H1 (cell line): ENCODE measurements at regions not wholly inside any gene's neighbourhood (a gene's known extent, or its start where the extent isn't known, plus 50 kb on each side); places are given as distances from the start of the nearest gene placed in this dataset.

ENCODE experiments used
- CTCF ChIA-PET: fragments of 300-600 bp; sonication (Branson Sonifier 250); formaldehyde crosslinking; loops from one replicate; lab custom pipeline; 2021; ENCODE audit not compliant: partially characterized antibody; lab: Charles Lee
- POLR2A ChIA-PET: fragments of 300-600 bp; sonication (Branson Sonifier 250); formaldehyde crosslinking; loops from one replicate; lab custom pipeline; 2021; ENCODE audit warnings: inconsistent platforms; ENCODE audit not compliant: partially characterized antibody; lab: Charles Lee
- DNase-seq, 2 experiments: peaks; one replicate each; pipeline versions ENCODE4 v3.0.0 to v3.0.0-alpha.2; 2010 to 2022; ENCODE audit warnings: low spot score in 2 of 2, low read depth in 1 of 2, mixed read lengths in 1 of 2
- FAIRE-seq: peaks from 2 replicates; lab custom pipeline; 2011; peaks lifted over from hg19 to GRCh38; lab: Jason Lieb, UNC
- H2AFZ ChIP-seq: 2 replicates; pipeline ENCODE4 v1.8.1; 2012; ENCODE audit warnings: low read length, inconsistent platforms
- H2AK5ac ChIP-seq: 2 replicates; pipeline ENCODE4 v1.6.1; 2013; ENCODE audit warnings: low read depth, low read length
- H2BK120ac ChIP-seq: replicated peaks from 2 replicates; pipeline ENCODE3; 2013; ENCODE audit warnings: low read depth, low read length, inconsistent platforms
- H2BK12ac ChIP-seq: 2 replicates; pipeline ENCODE4 v1.6.1; 2013; ENCODE audit warnings: low read depth, low read length
- H2BK15ac ChIP-seq: 2 replicates; pipeline ENCODE4 v1.6.1; 2013; ENCODE audit warnings: low read length
- H2BK20ac ChIP-seq: 2 replicates; pipeline ENCODE4 v1.6.1; 2013; ENCODE audit warnings: low read length
- H2BK5ac ChIP-seq: 2 replicates; pipeline ENCODE4 v1.6.1; 2013; ENCODE audit warnings: low read depth, low read length
- H3K14ac ChIP-seq: 2 replicates; pipeline ENCODE4 v1.6.1; 2013; ENCODE audit warnings: inconsistent platforms; ENCODE audit not compliant: insufficient read length
- H3K18ac ChIP-seq: 2 replicates; pipeline ENCODE4 v1.6.1; 2013; ENCODE audit warnings: low read length; ENCODE audit errors: extremely low read depth
- H3K23ac ChIP-seq: 2 replicates; pipeline ENCODE4 v1.6.1; 2013; ENCODE audit warnings: inconsistent platforms; ENCODE audit not compliant: insufficient read length
- H3K23me2 ChIP-seq: 2 replicates; pipeline ENCODE4 v1.6.1; 2013; ENCODE audit warnings: low read depth, low read length
- H3K27ac ChIP-seq: 2 replicates; pipeline ENCODE4 v1.6.1; 2011; ENCODE audit warnings: low read depth, low read length, inconsistent platforms
- H3K27me3 ChIP-seq, 4 experiments: replicated peaks in 1 of 4; 1 replicate in 1 of 4; 2 replicates in 3 of 4; pipeline versions ENCODE4 v1.6.1 to v1.8.1; 2011 to 2013; ENCODE audit warnings: low read length in 3 of 4, mild to moderate bottlenecking in 3 of 4, inconsistent platforms in 2 of 4, mixed read lengths in 2 of 4, moderate library complexity in 1 of 4; ENCODE audit not compliant: control insufficient read depth in 3 of 4, insufficient read depth in 3 of 4; ENCODE audit errors: extremely low read depth in 1 of 4
- H3K36me3 ChIP-seq, 4 experiments: 2 replicates each; pipeline versions ENCODE4 v1.6.1 to v1.8.1; 2011 to 2013; ENCODE audit warnings: mild to moderate bottlenecking in 4 of 4, low read length in 3 of 4, moderate library complexity in 2 of 4, control low read depth in 1 of 4, inconsistent platforms in 1 of 4; ENCODE audit not compliant: insufficient read depth in 4 of 4, control insufficient read depth in 2 of 4
- H3K4ac ChIP-seq: replicated peaks from 2 replicates; pipeline ENCODE3; 2013; ENCODE audit warnings: low read length, low read depth, mixed read lengths, inconsistent platforms; ENCODE audit not compliant: insufficient read length
- H3K4me1 ChIP-seq, 4 experiments: replicated peaks in 1 of 4; 1 replicate in 1 of 4; 2 replicates in 3 of 4; pipeline versions ENCODE4 v1.6.1 to v1.8.1; 2011 to 2013; ENCODE audit warnings: low read length in 3 of 4, inconsistent platforms in 2 of 4, mixed read lengths in 1 of 4; ENCODE audit not compliant: insufficient read depth in 4 of 4, control insufficient read depth in 3 of 4
- H3K4me2 ChIP-seq, 2 experiments: 2 replicates each; pipeline versions ENCODE4 v1.6.1 to v1.8.1; 2011 to 2013; ENCODE audit warnings: low read depth in 2 of 2, low read length in 2 of 2, control low read depth in 1 of 2, inconsistent platforms in 1 of 2, mild to moderate bottlenecking in 1 of 2; ENCODE audit not compliant: insufficient read depth in 1 of 2
- H3K4me3 ChIP-seq, 4 experiments: fragments of 200-600, 300-600 bp in 1 of 4; sonication (generic), shearing (Covaris generic), sonication (Bioruptor Twin) in 1 of 4; 2 replicates each; pipeline versions ENCODE4 v1.5.1 to v1.8.1; 2011 to 2016; ENCODE audit warnings: low read length in 4 of 4, low read depth in 3 of 4, control low read depth in 2 of 4, inconsistent platforms in 2 of 4, mild to moderate bottlenecking in 2 of 4, mixed read lengths in 1 of 4, moderate library complexity in 1 of 4; ENCODE audit not compliant: insufficient read depth in 2 of 4; ENCODE audit errors: extremely low read depth in 1 of 4
- H3K56ac ChIP-seq: replicated peaks from 2 replicates; pipeline ENCODE3; 2013; ENCODE audit warnings: low read depth, mild to moderate bottlenecking, mixed read lengths, low read length, inconsistent platforms; ENCODE audit not compliant: insufficient read length
- H3K79me1 ChIP-seq: 2 replicates; pipeline ENCODE4 v1.6.1; 2013; ENCODE audit warnings: low read depth, low read length, control low read depth
- H3K79me2 ChIP-seq, 2 experiments: 2 replicates each; pipeline versions ENCODE4 v1.6.1 to v1.8.1; 2012 to 2013; ENCODE audit warnings: low read length in 2 of 2, mild to moderate bottlenecking in 2 of 2, inconsistent platforms in 1 of 2; ENCODE audit not compliant: insufficient read depth in 2 of 2, control insufficient read depth in 1 of 2
- H3K9ac ChIP-seq, 4 experiments: replicated peaks in 1 of 4; 1 replicate in 1 of 4; 2 replicates in 3 of 4; pipeline versions ENCODE4 v1.6.1 to v1.8.1; 2011 to 2013; ENCODE audit warnings: low read depth in 3 of 4, low read length in 3 of 4, control low read depth in 2 of 4, mild to moderate bottlenecking in 2 of 4, moderate library complexity in 2 of 4, inconsistent platforms in 1 of 4; ENCODE audit errors: extremely low read depth in 1 of 4
- H3K9me3 ChIP-seq, 2 experiments: 2 replicates each; pipeline versions ENCODE4 v1.6.1 to v1.8.1; 2012 to 2013; ENCODE audit warnings: mild to moderate bottlenecking in 2 of 2, moderate library complexity in 2 of 2, control low read depth in 1 of 2, inconsistent platforms in 1 of 2, low read depth in 1 of 2, low read length in 1 of 2, mixed read lengths in 1 of 2; ENCODE audit not compliant: insufficient read depth in 2 of 2
- H4K20me1 ChIP-seq, 2 experiments: replicated peaks in 1 of 2; 2 replicates each; pipeline versions ENCODE3 to v1.8.1; 2011 to 2013; ENCODE audit warnings: inconsistent platforms in 2 of 2, low read length in 2 of 2, mild to moderate bottlenecking in 1 of 2; ENCODE audit not compliant: insufficient read depth in 2 of 2, control insufficient read depth in 1 of 2
- H4K5ac ChIP-seq: 2 replicates; pipeline ENCODE4 v1.6.1; 2013; ENCODE audit warnings: low read length, low read depth, mixed read lengths, inconsistent platforms; ENCODE audit not compliant: insufficient read length
- H4K8ac ChIP-seq: 2 replicates; pipeline ENCODE4 v1.8.0; 2013; ENCODE audit warnings: mild to moderate bottlenecking, moderate library complexity, low read length, inconsistent platforms; ENCODE audit not compliant: insufficient read depth; ENCODE audit errors: extremely low read depth
- H4K91ac ChIP-seq: replicated peaks from 2 replicates; pipeline ENCODE3; 2013; ENCODE audit warnings: low read length, mixed read lengths, inconsistent platforms; ENCODE audit not compliant: insufficient read length
- BACH1 ChIP-seq: IDR thresholded peaks from 2 replicates; pipeline ENCODE4 v1.6.1; 2012; ENCODE audit warnings: low read length, improper control_type of control experiment
- EGR1 ChIP-seq: IDR thresholded peaks from 2 replicates; pipeline ENCODE4 v1.6.1; 2011; ENCODE audit warnings: low read depth, low read length, borderline replicate concordance
- EP300 ChIP-seq, 2 experiments: IDR thresholded peaks; 1 replicate in 1 of 2; 2 replicates in 1 of 2; pipeline ENCODE4 v1.6.1; 2011 to 2012; ENCODE audit warnings: low read depth in 2 of 2, low read length in 2 of 2, mild to moderate bottlenecking in 2 of 2, borderline replicate concordance in 1 of 2, inconsistent platforms in 1 of 2, moderate library complexity in 1 of 2
- FOSL1 ChIP-seq: IDR thresholded peaks from 2 replicates; pipeline ENCODE4 v1.6.1; 2011; ENCODE audit warnings: mild to moderate bottlenecking, low read depth, low read length, moderate library complexity; ENCODE audit not compliant: insufficient read depth
- GTF2F1 ChIP-seq: IDR thresholded peaks from 2 replicates; pipeline ENCODE4 v1.6.1; 2012; ENCODE audit warnings: low read depth, low read length, improper control_type of control experiment, borderline replicate concordance
- JUN ChIP-seq: IDR thresholded peaks from 2 replicates; pipeline ENCODE4 v1.6.1; 2011; ENCODE audit warnings: low read depth, mild to moderate bottlenecking, improper control_type of control experiment, low read length
- NANOG ChIP-seq: IDR thresholded peaks from 2 replicates; pipeline ENCODE4 v1.6.1; 2011; ENCODE audit warnings: low read length, low read depth, mild to moderate bottlenecking, inconsistent platforms; ENCODE audit not compliant: insufficient read depth, poor library complexity, severe bottlenecking
- NRF1 ChIP-seq: IDR thresholded peaks from 2 replicates; pipeline ENCODE4 v1.6.1; 2011; ENCODE audit warnings: mild to moderate bottlenecking, low read depth, low read length, improper control_type of control experiment
- RAD21 ChIP-seq, 2 experiments: IDR thresholded peaks in 1 of 2; conservative IDR thresholded peaks in 1 of 2; 2 replicates each; pipeline ENCODE4 v1.6.1; 2011; ENCODE audit warnings: low read depth in 2 of 2, low read length in 2 of 2, improper control_type of control experiment in 1 of 2, inconsistent platforms in 1 of 2, mild to moderate bottlenecking in 1 of 2, moderate library complexity in 1 of 2
- SP1 ChIP-seq: IDR thresholded peaks from 2 replicates; pipeline ENCODE4 v1.6.1; 2011; ENCODE audit warnings: low read depth, low read length
- SP4 ChIP-seq: IDR thresholded peaks from 2 replicates; pipeline ENCODE4 v1.6.1; 2012; ENCODE audit warnings: low read length, inconsistent platforms
- SUZ12 ChIP-seq: fragments of 200-600 bp; sonication (generic); IDR thresholded peaks from 2 replicates; pipeline ENCODE4 v1.6.1; 2012; ENCODE audit warnings: mild to moderate bottlenecking, inconsistent platforms, low read length, moderate library complexity, mixed read lengths
- TAF1 ChIP-seq: IDR thresholded peaks from 2 replicates; pipeline ENCODE4 v1.6.1; 2011; ENCODE audit warnings: mild to moderate bottlenecking, low read depth, low read length
- WGBS, 2 experiments: shearing (Covaris generic) in 1 of 2; methylation state at CpG; one replicate each; pipeline versions ENCODE4 v1.1.6 to v1.1.7; 2013 to 2015; ENCODE audit warnings: low lambda C conversion rate in 2 of 2, mixed read lengths in 2 of 2, inconsistent platforms in 1 of 2, low coverage in 1 of 2, missing lambda C conversion rate in 1 of 2; ENCODE audit not compliant: insufficient replicate concordance in 2 of 2, insufficient coverage in 1 of 2, insufficient read length in 1 of 2; ENCODE audit errors: extremely low coverage in 1 of 2, missing lambda C conversion rate in 1 of 2; 5-methylcytosine and 5-hydroxymethylcytosine counted together

- Histone ChIP-seq H3K4ac (no peak overlapping the region), H4K91ac (no peak overlapping the region), H2BK15ac (no peak overlapping the region), H2AFZ (no peak overlapping the region), H3K56ac (no peak overlapping the region), H3K27ac (no peak overlapping the region), H3K79me2 (no peaks in the 10 kb centered on the region), H3K4me2 (no peak overlapping the region), H3K9ac (no peak overlapping the region), H3K23ac (no peak overlapping the region), H3K4me1 (no peaks in the 10 kb centered on the region; a peak in 1 of 7 replicates), H2BK120ac (no peak overlapping the region), H3K79me1 (no peaks in the 10 kb centered on the region), H2AK5ac (no peak overlapping the region), H2BK5ac (no peak overlapping the region), H3K27me3 (no peaks in the 10 kb centered on the region), H3K18ac (no peak overlapping the region), H3K36me3 (no peaks in the 10 kb centered on the region), H4K20me1 (no peaks in the 10 kb centered on the region), H3K4me3 (no peak overlapping the region), H3K14ac (no peak overlapping the region), H4K8ac (no peak overlapping the region), H3K9me3 (no peaks in the 10 kb centered on the region), H4K5ac (no peak overlapping the region), H3K23me2 (no peaks in the 10 kb centered on the region), H2BK12ac (no peak overlapping the region), H2BK20ac (no peak overlapping the region)
- POLR2A ChIA-PET = no interaction called here
- CTCF ChIA-PET = interaction anchor here (0.9 to 1.7 kb wide), 3 partner anchors 8 to 45 kb away, joined by 3 read pairs; no protein-coding TSS in a partner anchor
- no peak for DNase-seq
- TF ChIP-seq NANOG = no peak
- no peak for TF ChIP-seq FOSL1
- no peak for TF ChIP-seq RAD21 (IDR thresholded peaks at IDR 0.05 in 1 of 2, conservative IDR thresholded peaks at IDR 0.05 in 1 of 2; ENCODE audit: low read depth in 2 of 2, low read length in 2 of 2)
- TF ChIP-seq EP300 (IDR thresholded peaks at IDR 0.05; ENCODE audit: borderline replicate concordance in 1 of 2, low read depth in 2 of 2, low read length in 2 of 2) = no peak
- no peak for TF ChIP-seq TAF1
- TF ChIP-seq SUZ12 = no peak
- no peak for TF ChIP-seq BACH1
- no peak for TF ChIP-seq GTF2F1
- no peak for TF ChIP-seq EGR1
- TF ChIP-seq JUN = no peak
- no peak for TF ChIP-seq SP1
- no peak for TF ChIP-seq SP4
- TF ChIP-seq NRF1 = no peak
- 93% methylated on average over 11 of the region's 11 CpGs; no CpG with 5 or more reads in 1 of the 2 experiments for WGBS, 2 experiments
- no peak for FAIRE-seq
Measured at GRCh38 chr14:65153101-65153500, 50.8 kb upstream of the MAX start.
